Esophagus squamous epithelium (tissue), 4 donors: ENCODE measurements at regions not wholly inside any gene's neighbourhood (a gene's known extent, or its start where the extent isn't known, plus 50 kb on each side); places are given as distances from the start of the nearest gene placed in this dataset.

Experiments
- POLR2A ChIP-seq, 4 donors: fragments of 450-650 bp; IDR thresholded peaks; one replicate each; pipeline ENCODE4 v1.6.1; 2017; ENCODE audit warnings: antibody characterized with exemption in 4 of 4, mild to moderate bottlenecking in 4 of 4, moderate library complexity in 3 of 4
- TF ChIP-seq, protein P1 (sequence below), 6 experiments: fragments of 450-650 bp in 4 of 6; fragments of 200-600 bp in 2 of 6; sonication (generic) in 2 of 6; IDR thresholded peaks; one replicate each; pipeline ENCODE4 v1.5.1; 2016 to 2019; ENCODE audit warnings: antibody characterized with exemption in 6 of 6, mild to moderate bottlenecking in 4 of 6, moderate library complexity in 4 of 6

- TF ChIP-seq, protein P1, sequence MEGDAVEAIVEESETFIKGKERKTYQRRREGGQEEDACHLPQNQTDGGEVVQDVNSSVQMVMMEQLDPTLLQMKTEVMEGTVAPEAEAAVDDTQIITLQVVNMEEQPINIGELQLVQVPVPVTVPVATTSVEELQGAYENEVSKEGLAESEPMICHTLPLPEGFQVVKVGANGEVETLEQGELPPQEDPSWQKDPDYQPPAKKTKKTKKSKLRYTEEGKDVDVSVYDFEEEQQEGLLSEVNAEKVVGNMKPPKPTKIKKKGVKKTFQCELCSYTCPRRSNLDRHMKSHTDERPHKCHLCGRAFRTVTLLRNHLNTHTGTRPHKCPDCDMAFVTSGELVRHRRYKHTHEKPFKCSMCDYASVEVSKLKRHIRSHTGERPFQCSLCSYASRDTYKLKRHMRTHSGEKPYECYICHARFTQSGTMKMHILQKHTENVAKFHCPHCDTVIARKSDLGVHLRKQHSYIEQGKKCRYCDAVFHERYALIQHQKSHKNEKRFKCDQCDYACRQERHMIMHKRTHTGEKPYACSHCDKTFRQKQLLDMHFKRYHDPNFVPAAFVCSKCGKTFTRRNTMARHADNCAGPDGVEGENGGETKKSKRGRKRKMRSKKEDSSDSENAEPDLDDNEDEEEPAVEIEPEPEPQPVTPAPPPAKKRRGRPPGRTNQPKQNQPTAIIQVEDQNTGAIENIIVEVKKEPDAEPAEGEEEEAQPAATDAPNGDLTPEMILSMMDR (IDR thresholded peaks at IDR 0.05): no peak
- TF ChIP-seq POLR2A (IDR thresholded peaks at IDR 0.05): no peak
These were observed 859.0 kb downstream of the QKI start for GRCh38 chr6:164273491-164273890.
